Adipose tissue (tissue), 3 donors: ENCODE measurements at regions not wholly inside any gene's neighbourhood (a gene's known extent, or its start where the extent isn't known, plus 50 kb on each side); places are given as distances from the start of the nearest gene placed in this dataset.

Source experiments
- H3K27ac ChIP-seq: one replicate; pipeline ENCODE4 v1.5.1; 2013; ENCODE audit warnings: low read depth, low read length
- WGBS, 3 donors: extraction: QIAGEN DNeasy Blood & Tissue Kit; methylation state at CpG; one replicate each; pipeline ENCODE4 v1.1.7; 2013; 5-methylcytosine and 5-hydroxymethylcytosine counted together
- donor health status: healthy with polysubstance abuse.
- donor health status: Bipolar disorder and iron deficiency.
- donor health status: healthy.

DNA sequence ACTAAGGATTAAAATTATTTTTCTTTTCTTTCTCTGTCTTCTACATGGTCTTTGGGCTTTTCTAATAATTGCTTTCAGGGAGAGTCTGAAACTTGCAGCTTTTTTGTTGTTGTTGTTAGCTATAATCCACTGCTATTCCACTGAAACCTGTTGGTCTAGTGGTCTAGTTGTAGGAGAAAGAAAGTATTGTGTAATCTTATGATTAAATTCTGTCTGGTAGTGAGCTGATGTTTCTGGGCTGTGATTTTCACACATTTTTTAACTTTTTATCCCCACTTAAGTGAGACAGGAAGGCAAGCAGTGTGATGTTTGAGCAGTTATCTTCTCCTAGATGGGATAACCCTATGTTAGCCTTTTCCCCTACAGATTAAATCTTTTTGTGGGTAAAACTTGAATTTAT, 825.2 kb downstream of the PCDH7 start:
- no peak overlapping the region for H3K27ac ChIP-seq

- no peak overlapping the region for H3K27ac ChIP-seq
- WGBS, 3 donors = 66 to 76% (median 73%) methylated on average over 1 of the region's 1 CpG
These were observed 825.6 kb downstream of the PCDH7 start for GRCh38 chr4:31545755-31546154.

- 52 to 58% (median 53%) methylated on average over 2 of the region's 2 CpGs for WGBS, 3 donors
- no peak overlapping the region for H3K27ac ChIP-seq
These were observed 827.9 kb downstream of the PCDH7 start for GRCh38 chr4:31548021-31548420.

GRCh38 chr4:31548823-31549222, 828.7 kb downstream of the PCDH7 start:
- H3K27ac ChIP-seq = no peak overlapping the region
- 52 to 62% (median 53%) methylated on average over 2 of the region's 2 CpGs for WGBS, 3 donors

DNA sequence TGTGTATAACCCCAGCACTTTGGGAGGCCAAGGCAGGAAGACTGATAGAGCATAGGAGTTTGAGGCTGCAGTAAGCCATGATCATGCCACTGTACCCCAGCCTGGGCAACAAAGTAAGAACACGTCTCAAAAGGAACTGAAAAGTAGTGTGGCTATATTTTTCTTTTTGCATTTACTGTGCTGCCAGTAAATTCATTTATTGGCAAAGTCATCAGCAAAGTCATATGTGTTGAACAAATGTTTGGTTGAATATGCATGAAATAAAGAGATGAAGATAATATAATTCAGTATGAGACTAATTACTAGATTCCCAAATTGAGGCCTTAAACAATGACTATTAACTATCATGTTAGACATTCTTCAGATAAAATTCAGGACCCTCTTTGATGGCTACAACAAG, 829.1 kb downstream of the PCDH7 start:
- WGBS, 3 donors = 64 to 95% (median 94%) methylated on average over 1 of the region's 1 CpG
- H3K27ac ChIP-seq = no peak overlapping the region

DNA sequence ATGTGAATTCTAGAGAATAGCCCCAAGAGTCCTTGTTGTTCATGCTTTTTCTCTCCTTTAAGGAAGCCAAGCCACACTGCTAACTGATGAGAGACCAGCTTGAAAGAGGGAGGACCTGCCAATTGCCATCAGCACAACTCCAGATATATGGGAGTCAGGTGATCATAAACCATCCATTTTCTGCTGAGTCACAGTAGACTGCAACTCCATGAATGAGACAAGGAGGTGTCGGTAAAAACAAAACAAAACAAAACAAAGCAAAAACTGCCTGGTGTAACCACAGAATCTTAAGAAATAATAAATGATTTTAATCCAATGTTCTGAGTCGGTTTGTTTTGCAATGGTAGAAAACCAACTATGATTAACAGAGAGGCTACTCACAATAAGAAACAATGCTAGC, 837.3 kb downstream of the PCDH7 start:
- 78 to 82% (median 78%) methylated on average over 2 of the region's 2 CpGs for WGBS, 3 donors
- no peak overlapping the region for H3K27ac ChIP-seq

DNA sequence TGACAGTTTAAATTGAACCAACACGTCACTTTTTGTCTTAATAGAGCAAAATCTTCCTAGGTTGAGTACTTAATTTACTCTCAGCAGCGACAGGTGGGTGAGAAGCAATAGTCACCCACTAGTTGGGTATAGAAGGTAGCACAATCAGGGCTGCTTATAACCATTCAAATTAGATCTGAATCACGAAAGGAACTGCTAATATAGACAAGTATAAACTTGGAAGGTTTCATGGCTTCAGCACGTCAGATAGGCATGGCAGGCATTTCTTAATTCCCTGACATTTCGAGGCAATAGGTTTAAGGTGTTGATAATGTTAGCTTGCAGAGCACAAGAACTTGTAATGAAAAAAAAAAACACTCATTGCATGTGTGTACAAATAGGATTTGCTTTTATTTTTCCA, 853.4 kb downstream of the PCDH7 start:
- H3K27ac ChIP-seq = no peak overlapping the region
- 59 to 77% (median 75%) methylated on average over 5 of the region's 5 CpGs for WGBS, 3 donors

GRCh38 chr4:31575504-31575903, 855.3 kb downstream of the PCDH7 start:
- no peak overlapping the region for H3K27ac ChIP-seq
- WGBS, 3 donors = 79 to 86% (median 85%) methylated on average over 2 of the region's 2 CpGs

DNA sequence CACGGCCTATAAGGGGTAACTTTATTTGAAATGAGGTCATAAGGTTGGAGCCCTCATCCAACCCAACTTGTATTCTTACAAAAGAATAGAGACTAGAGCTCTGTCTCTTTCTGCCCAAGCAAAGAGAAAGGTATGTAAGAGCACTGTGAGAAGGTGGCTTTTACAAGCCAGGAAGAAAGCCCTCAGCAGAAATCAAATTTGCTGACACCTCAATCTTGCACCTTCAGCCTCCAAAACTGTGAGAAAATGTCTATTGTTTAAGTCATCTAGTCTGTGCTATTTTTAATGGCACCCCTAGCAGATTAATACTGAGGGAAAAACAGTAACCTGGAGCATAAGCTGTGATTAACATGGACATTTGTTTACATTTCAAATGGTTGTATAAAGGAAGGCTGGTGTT, 860.7 kb downstream of the PCDH7 start:
- H3K27ac ChIP-seq = no peak overlapping the region
- 77 to 97% (median 88%) methylated on average over 1 of the region's 1 CpG for WGBS, 3 donors

- WGBS, 3 donors = 49 to 73% (median 70%) methylated on average over 2 of the region's 2 CpGs
- H3K27ac ChIP-seq = no peak overlapping the region
These were observed 865.3 kb downstream of the PCDH7 start for GRCh38 chr4:31585503-31585902.

GRCh38 chr4:31592293-31592692, 872.1 kb downstream of the PCDH7 start:
- H3K27ac ChIP-seq = no peak overlapping the region
- WGBS, 3 donors = 28 to 45% (median 38%) methylated on average over 2 of the region's 2 CpGs

GRCh38 chr4:31595496-31595895, 875.3 kb downstream of the PCDH7 start:
- WGBS, 3 donors = 47 to 68% (median 64%) methylated on average over 2 of the region's 2 CpGs
- H3K27ac ChIP-seq = no peak overlapping the region

- no peak overlapping the region for H3K27ac ChIP-seq
- 73 to 84% (median 75%) methylated on average over 3 of the region's 3 CpGs for WGBS, 3 donors
These were observed 878.5 kb downstream of the PCDH7 start for GRCh38 chr4:31598639-31599038.

DNA sequence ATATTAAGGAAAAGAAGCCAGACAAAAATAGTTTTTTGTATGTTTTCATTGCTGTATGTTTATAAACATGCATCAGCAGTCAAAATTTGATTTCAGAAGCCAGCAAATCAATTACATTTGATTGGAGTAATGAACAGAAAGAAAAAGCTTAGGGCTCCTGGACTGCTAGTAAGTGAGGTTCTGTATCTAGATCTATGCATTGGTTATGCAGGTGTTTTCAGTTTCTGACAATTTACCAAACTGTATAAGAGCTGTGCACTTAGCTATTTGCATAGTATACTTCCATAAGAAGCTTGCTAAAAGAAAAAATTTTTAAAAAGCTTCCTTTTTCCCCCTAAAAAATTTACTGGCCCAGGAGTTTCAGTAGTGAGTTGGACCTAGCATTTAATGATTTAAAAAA, 881.6 kb downstream of the PCDH7 start:
- H3K27ac ChIP-seq = no peak overlapping the region

GRCh38 chr4:31613946-31614623, 893.9 kb downstream of the PCDH7 start:
- 65 to 80% (median 70%) methylated on average over 7 of the region's 7 CpGs for WGBS, 3 donors
- no peak overlapping the region for H3K27ac ChIP-seq

- no peak overlapping the region for H3K27ac ChIP-seq
- 61 to 78% (median 68%) methylated on average over 1 of the region's 1 CpG for WGBS, 3 donors
These were observed 897.5 kb downstream of the PCDH7 start for GRCh38 chr4:31617667-31618066.

- H3K27ac ChIP-seq = no peak overlapping the region
- WGBS, 3 donors = 51 to 71% (median 64%) methylated on average over 2 of the region's 2 CpGs
These were observed 900.3 kb downstream of the PCDH7 start for GRCh38 chr4:31620476-31620875.

DNA sequence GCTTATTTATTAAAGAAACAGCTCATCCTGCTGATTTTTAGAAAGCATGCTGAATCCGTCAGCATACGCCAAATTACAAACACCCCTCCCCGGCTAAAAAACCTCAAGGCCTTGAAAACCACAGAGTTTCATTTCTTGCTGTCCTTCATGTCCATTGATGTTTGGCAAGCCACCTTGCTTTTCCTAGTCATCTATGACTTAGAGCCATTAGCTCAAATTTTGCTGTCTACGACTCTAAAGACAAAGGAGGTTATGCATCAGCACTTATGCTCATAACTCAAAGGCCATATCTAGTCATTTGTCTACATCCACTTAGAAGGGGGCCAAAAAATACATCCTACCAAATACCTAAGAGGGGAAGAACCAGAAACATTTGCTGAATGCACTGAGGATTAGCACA, 925.1 kb downstream of the PCDH7 start:
- 89 to 95% (median 95%) methylated on average over 4 of the region's 4 CpGs for WGBS, 3 donors
- H3K27ac ChIP-seq = no peak overlapping the region

- H3K27ac ChIP-seq = no peak overlapping the region
- WGBS, 3 donors = 68 to 85% (median 79%) methylated on average over 1 of the region's 1 CpG
These were observed 927.6 kb downstream of the PCDH7 start for GRCh38 chr4:31647786-31648185.

GRCh38 chr4:31649878-31650277, 929.7 kb downstream of the PCDH7 start:
- no peak overlapping the region for H3K27ac ChIP-seq
- 0 to 42% (median 36%) methylated on average over 1 of the region's 1 CpG for WGBS, 3 donors

DNA sequence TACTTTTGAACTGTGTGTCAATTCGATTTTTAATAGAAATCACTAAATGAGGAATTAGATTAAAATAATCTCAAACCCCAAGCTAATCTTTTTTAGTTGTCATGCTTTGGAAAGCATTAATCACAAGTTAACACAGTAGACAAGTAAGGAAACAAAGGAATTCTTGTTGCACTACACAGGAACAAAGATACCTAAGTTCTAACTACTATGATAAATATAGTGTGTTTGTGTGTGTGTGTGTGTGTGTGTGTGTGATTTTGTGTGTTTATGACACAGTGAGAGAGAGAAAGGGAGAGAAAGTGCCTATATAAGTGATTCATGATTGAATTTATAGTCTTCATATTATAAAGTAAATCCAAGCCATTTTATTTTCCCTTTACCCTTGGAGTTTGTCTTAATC, 931.4 kb downstream of the PCDH7 start:
- WGBS, 3 donors = 32 to 80% (median 72%) methylated on average over 1 of the region's 1 CpG
- H3K27ac ChIP-seq = no peak overlapping the region
